GM12878 (cell line): ENCODE measurements at regions not wholly inside any gene's neighbourhood (a gene's known extent, or its start where the extent isn't known, plus 50 kb on each side); places are given as distances from the start of the nearest gene placed in this dataset.

Source experiments
- ATAC-seq: fragments of 200-7000 bp; cut with Tn5 transposase; 3 replicates; pipeline ENCODE4 v1.9.1; 2020; ENCODE audit warnings: mild to moderate bottlenecking, moderate library complexity
- BruUV-seq: library from RNA; stranded (reverse); fragments of 400-500 nt; replicated peaks from 2 replicates; lab custom pipeline; 2021; lab: Mats Ljungman, UMichigan
- CTCF ChIA-PET: fragments of 300-600 bp; sonication (Branson Sonifier 250); formaldehyde crosslinking; extraction: SDS; loops from one replicate; lab custom pipeline; 2021; ENCODE audit warnings: inconsistent platforms; lab: Yijun Ruan, JAX
- POLR2A ChIA-PET: fragments of 350-600 bp; formaldehyde crosslinking; extraction: SDS; loops from one replicate; lab custom pipeline; 2021; ENCODE audit warnings: inconsistent platforms; lab: Charles Lee
- RAD21 ChIA-PET: fragments of 300-600 bp; sonication (Branson Sonifier 250); formaldehyde crosslinking; loops from one replicate; lab custom pipeline; 2023; ENCODE audit warnings: antibody characterized with exemption; ENCODE audit not compliant: unreplicated experiment; lab: Charles Lee
- SMC1A ChIA-PET: fragments of 300-600 bp; sonication (Branson Sonifier 250); formaldehyde crosslinking; loops from one replicate; lab custom pipeline; 2023; ENCODE audit not compliant: unreplicated experiment, uncharacterized antibody; lab: Charles Lee
- DNase-seq: peaks from one replicate; pipeline ENCODE4 v3.0.0-alpha.2; 2011; ENCODE audit warnings: low read depth, low spot score
- FAIRE-seq: peaks from 3 replicates; lab custom pipeline; 2011; peaks lifted over from hg19 to GRCh38; lab: Jason Lieb, UNC
- H2AFZ ChIP-seq: 2 replicates; pipeline ENCODE4 v1.6.0; 2011; ENCODE audit warnings: low read depth, low read length, control low read depth; ENCODE audit not compliant: control insufficient read depth
- H3K27ac ChIP-seq: 2 replicates; pipeline ENCODE4 v1.5.1; 2011; ENCODE audit warnings: control low read depth; ENCODE audit not compliant: control insufficient read depth, insufficient read depth
- H3K27me3 ChIP-seq, 2 experiments: replicated peaks in 1 of 2; 2 replicates each; pipeline versions ENCODE4 v1.6.0 to v1.6.1; 2011; ENCODE audit warnings: low read length in 1 of 2; ENCODE audit not compliant: control insufficient read depth in 2 of 2, insufficient read depth in 2 of 2
- H3K36me3 ChIP-seq, 2 experiments: 2 replicates each; pipeline ENCODE4 v1.5.1; 2011; ENCODE audit warnings: low read length in 1 of 2; ENCODE audit not compliant: control insufficient read depth in 2 of 2, insufficient read depth in 2 of 2
- H3K4me1 ChIP-seq: 2 replicates; pipeline ENCODE4 v1.6.1; 2011; ENCODE audit warnings: mild to moderate bottlenecking, low read length, moderate library complexity, mixed read lengths; ENCODE audit not compliant: control insufficient read depth, insufficient read depth
- H3K4me2 ChIP-seq: 2 replicates; pipeline ENCODE4 v1.6.0; 2011; ENCODE audit warnings: control low read depth; ENCODE audit not compliant: control insufficient read depth, insufficient read depth
- H3K4me3 ChIP-seq: fragments of 200-600 bp; sonication (generic); 2 replicates; pipeline ENCODE4 v1.5.1; 2016
- H3K79me2 ChIP-seq: 2 replicates; pipeline ENCODE4 v1.6.0; 2011; ENCODE audit warnings: low read length; ENCODE audit not compliant: control insufficient read depth, insufficient read depth
- H3K9ac ChIP-seq: 2 replicates; pipeline ENCODE4 v1.8.0; 2011; ENCODE audit warnings: low read length, control low read depth, mixed read lengths; ENCODE audit not compliant: control insufficient read depth, insufficient read depth
- H3K9me3 ChIP-seq: replicated peaks from 3 replicates; pipeline ENCODE4 v1.5.1; 2011; ENCODE audit warnings: mild to moderate bottlenecking, low read length; ENCODE audit not compliant: control insufficient read depth, insufficient read depth
- H4K20me1 ChIP-seq: 2 replicates; pipeline ENCODE4 v1.6.0; 2011; ENCODE audit not compliant: control insufficient read depth, insufficient read depth
- ETV6 ChIP-seq, 2 experiments: fragments of 450-650 bp in 1 of 2; IDR thresholded peaks in 1 of 2; conservative IDR thresholded peaks in 1 of 2; 2 replicates each; pipeline ENCODE4 v1.6.1; 2014; ENCODE audit warnings: antibody characterized with exemption in 1 of 2, borderline replicate concordance in 1 of 2, low read depth in 1 of 2, mild to moderate bottlenecking in 1 of 2, moderate library complexity in 1 of 2
- NFYA ChIP-seq: IDR thresholded peaks from 2 replicates; pipeline ENCODE4 v1.6.1; 2011; ENCODE audit warnings: low read depth, mild to moderate bottlenecking, low read length, improper control_type of control experiment, borderline replicate concordance
- NR2C2 ChIP-seq: IDR thresholded peaks from 2 replicates; pipeline ENCODE4 v1.6.1; 2011; ENCODE audit warnings: borderline replicate concordance, low read depth; ENCODE audit not compliant: control insufficient read depth, insufficient read length
- RELA ChIP-seq: fragments of 450-650 bp; IDR thresholded peaks from 2 replicates; pipeline ENCODE4 v1.8.0; 2014; ENCODE audit warnings: borderline replicate concordance; ENCODE audit not compliant: partially characterized antibody
- SKIL ChIP-seq: fragments of 450-650 bp; IDR thresholded peaks from 2 replicates; pipeline ENCODE4 v1.6.1; 2017; ENCODE audit warnings: mild to moderate bottlenecking, low read depth, inconsistent platforms; ENCODE audit not compliant: poor library complexity, severe bottlenecking
- SMAD5 ChIP-seq: IDR thresholded peaks from 2 replicates; pipeline ENCODE4 v1.6.1; 2016; ENCODE audit warnings: antibody characterized with exemption, low read depth
- SREBF1 ChIP-seq: IDR thresholded peaks from 2 replicates; pipeline ENCODE4 v1.6.1; 2012; ENCODE audit warnings: mild to moderate bottlenecking, low read length
- TCF12 ChIP-seq: IDR thresholded peaks from 2 replicates; pipeline ENCODE4 v1.6.1; 2011; ENCODE audit warnings: low read depth, mild to moderate bottlenecking, low read length
- YY1 ChIP-seq: IDR thresholded peaks from 2 replicates; pipeline ENCODE4 v1.6.1; 2011; ENCODE audit warnings: low read depth, mild to moderate bottlenecking, low read length
- ZNF622 ChIP-seq: fragments of 450-650 bp; IDR thresholded peaks from 2 replicates; pipeline ENCODE4 v1.6.1; 2017; ENCODE audit warnings: mild to moderate bottlenecking, inconsistent platforms
- WGBS: methylation state at CpG from one replicate; pipeline ENCODE4 v1.1.6; 2016; ENCODE audit warnings: low lambda C conversion rate; ENCODE audit not compliant: insufficient replicate concordance, insufficient coverage; ENCODE audit errors: missing lambda C conversion rate; 5-methylcytosine and 5-hydroxymethylcytosine counted together
- in situ Hi-C: fragments of 300-500 bp; cut with MboI; formaldehyde crosslinking; loops from 9 replicates; pipeline ENCODE4 v1.14.3; 2018; ENCODE audit warnings: mixed read lengths
- intact Hi-C: fragments of 100-400 bp; cut with micrococcal nuclease; formaldehyde crosslinking; loops from one replicate; pipeline ENCODE4 v1.14.2; 2022; ENCODE audit not compliant: unreplicated experiment

GRCh38 chr12:61023231-61023630 lies 1237.0 kb upstream of the USP15 start (continued):
- TF ChIP-seq ZNF622 (no peak), SMAD5 (no peak), TCF12 (no peak)

GRCh38 chr12:61029516-61029915 lies 1230.7 kb upstream of the USP15 start:
- no peaks in the 10 kb centered on the region for H4K20me1 ChIP-seq
- no peak overlapping the region for H3K27ac ChIP-seq
- ChIA-PET RAD21 (no interaction called here), SMC1A (no interaction called here), POLR2A (no interaction called here), CTCF (no interaction called here)
- no peaks in the 10 kb centered on the region for H3K79me2 ChIP-seq
- H3K4me3 ChIP-seq = no peak overlapping the region
- FAIRE-seq (no peak), ATAC-seq (no peak), DNase-seq (no peak)
- H3K27me3 ChIP-seq = no peaks in the 10 kb centered on the region
- H3K9ac ChIP-seq = no peak overlapping the region
- no peaks in the 10 kb centered on the region for H3K4me1 ChIP-seq
- H3K36me3 ChIP-seq = no peaks in the 10 kb centered on the region
- no peak overlapping the region for H2AFZ ChIP-seq
- in situ Hi-C loops = no loop called here
- TF ChIP-seq NFYA = no peak
- TF ChIP-seq YY1 = no peak
- no peak for TF ChIP-seq SREBF1
- TF ChIP-seq RELA = no peak
- WGBS = 0% methylated on average over 1 of the region's 1 CpG
- no peaks in the 10 kb centered on the region for H3K9me3 ChIP-seq
- no peak overlapping the region for H3K4me2 ChIP-seq
- no TSS peak for BruUV-seq
- intact Hi-C loops = no loop called here

- in situ Hi-C loops = no loop called here
- WGBS = 0% methylated on average over 1 of the region's 1 CpG
- no peaks in the 10 kb centered on the region for H3K4me1 ChIP-seq
- BruUV-seq = no TSS peak
- ChIA-PET CTCF (no interaction called here), SMC1A (interaction anchor here (1.2 to 1.4 kb wide), 2 partner anchors 12 to 27 kb away, joined by 4 read pairs; no protein-coding TSS in a partner anchor), RAD21 (no interaction called here), POLR2A (interaction anchor here (0.6 kb wide), 1 partner anchor 26 kb away, joined by 3 read pairs; no protein-coding TSS in a partner anchor)
- intact Hi-C loops = no loop called here
- TF ChIP-seq SKIL = no peak
- no peak for TF ChIP-seq ETV6 (conservative IDR thresholded peaks at IDR 0.05 in 1 of 2, IDR thresholded peaks at IDR 0.05 in 1 of 2; ENCODE audit: borderline replicate concordance in 1 of 2, low read depth in 1 of 2)
- no peak for TF ChIP-seq NR2C2
- no peak for TF ChIP-seq SMAD5
- H3K79me2 ChIP-seq = no peaks in the 10 kb centered on the region
- no peaks in the 10 kb centered on the region for H3K27me3 ChIP-seq
- H3K27ac ChIP-seq = no peak overlapping the region
- DNase-seq (no peak), FAIRE-seq (no peak), ATAC-seq (no peak)
- no peak overlapping the region for H3K4me2 ChIP-seq
- no peak overlapping the region for H3K9ac ChIP-seq
- H3K4me3 ChIP-seq = no peak overlapping the region
- H3K9me3 ChIP-seq = no peaks in the 10 kb centered on the region
- H2AFZ ChIP-seq = no peak overlapping the region
- H4K20me1 ChIP-seq = no peaks in the 10 kb centered on the region
- H3K36me3 ChIP-seq = no peaks in the 10 kb centered on the region
These were observed 1222.4 kb upstream of the USP15 start for GRCh38 chr12:61037792-61038191.
